ENCODE measurements at regions not wholly inside any gene's neighbourhood (a gene's known extent, or its start where the extent isn't known, plus 50 kb on each side); places are given as distances from the start of the nearest gene placed in this dataset.

GRCh38 chr21:27070861-27071670 lies 104.2 kb upstream of the ADAMTS5 start:
- Mint-ChIP-seq H3K27ac (no peak overlapping the region), H3K4me3 (no peak overlapping the region), H3K27me3 (no peaks in the 10 kb centered on the region), H3K9me3 (peaks cover 5% of the 10 kb centered on the region), H3K4me1 (no peaks in the 10 kb centered on the region), H3K36me3 (ENCODE audit: low read depth) (no peaks in the 10 kb centered on the region)
- ChIA-PET POLR2A (no interaction called here), CTCF (no interaction called here)
- intact Hi-C loops (cut with micrococcal nuclease) = no loop called here
- TF ChIP-seq, protein P1, sequence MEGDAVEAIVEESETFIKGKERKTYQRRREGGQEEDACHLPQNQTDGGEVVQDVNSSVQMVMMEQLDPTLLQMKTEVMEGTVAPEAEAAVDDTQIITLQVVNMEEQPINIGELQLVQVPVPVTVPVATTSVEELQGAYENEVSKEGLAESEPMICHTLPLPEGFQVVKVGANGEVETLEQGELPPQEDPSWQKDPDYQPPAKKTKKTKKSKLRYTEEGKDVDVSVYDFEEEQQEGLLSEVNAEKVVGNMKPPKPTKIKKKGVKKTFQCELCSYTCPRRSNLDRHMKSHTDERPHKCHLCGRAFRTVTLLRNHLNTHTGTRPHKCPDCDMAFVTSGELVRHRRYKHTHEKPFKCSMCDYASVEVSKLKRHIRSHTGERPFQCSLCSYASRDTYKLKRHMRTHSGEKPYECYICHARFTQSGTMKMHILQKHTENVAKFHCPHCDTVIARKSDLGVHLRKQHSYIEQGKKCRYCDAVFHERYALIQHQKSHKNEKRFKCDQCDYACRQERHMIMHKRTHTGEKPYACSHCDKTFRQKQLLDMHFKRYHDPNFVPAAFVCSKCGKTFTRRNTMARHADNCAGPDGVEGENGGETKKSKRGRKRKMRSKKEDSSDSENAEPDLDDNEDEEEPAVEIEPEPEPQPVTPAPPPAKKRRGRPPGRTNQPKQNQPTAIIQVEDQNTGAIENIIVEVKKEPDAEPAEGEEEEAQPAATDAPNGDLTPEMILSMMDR (IDR thresholded peaks at IDR 0.05) = no peak
- ATAC-seq (ENCODE audit: low read depth) (no peak), DNase-seq (no peak)

DNA sequence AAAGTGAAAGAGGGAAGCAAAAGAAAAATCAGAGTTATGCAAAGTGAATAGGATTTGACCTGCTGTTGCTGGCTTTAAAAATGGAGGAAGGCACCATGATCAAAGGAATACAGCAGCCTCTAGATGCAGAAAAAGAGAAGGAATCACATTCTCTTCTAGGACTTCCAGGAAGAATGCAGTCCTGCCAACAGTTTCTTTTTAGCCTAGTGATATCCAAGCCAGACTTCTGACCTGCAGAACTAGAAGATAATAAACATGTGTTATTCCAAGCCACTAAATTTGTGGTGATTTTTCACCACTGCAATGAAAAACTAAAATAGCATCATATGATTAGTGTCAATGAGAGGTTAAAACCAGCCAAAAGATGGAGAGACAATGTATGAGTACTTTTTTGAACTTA lies 101.9 kb upstream of the ADAMTS5 start:
- intact Hi-C loops (cut with micrococcal nuclease) = no loop called here
- ChIA-PET CTCF (interaction anchor here (0.9 kb wide), 1 partner anchor 8 kb away, joined by 3 read pairs; no protein-coding TSS in a partner anchor), POLR2A (no interaction called here)
- no peaks in the 10 kb centered on the region for H3K4me1 Mint-ChIP-seq
- TF ChIP-seq, protein P1 (IDR thresholded peaks at IDR 0.05) = no peak
- H3K4me3 Mint-ChIP-seq = no peak overlapping the region
- H3K27me3 Mint-ChIP-seq = no peaks in the 10 kb centered on the region
- no peaks in the 10 kb centered on the region for H3K36me3 Mint-ChIP-seq (ENCODE audit: low read depth)
- no peak for ATAC-seq (ENCODE audit: low read depth)
- DNase-seq = no peak
- no peak overlapping the region for H3K27ac Mint-ChIP-seq
- peaks cover 12% of the 10 kb centered on the region for H3K9me3 Mint-ChIP-seq

GRCh38 chr21:27067226-27067625 lies 100.3 kb upstream of the ADAMTS5 start:
- no peak for ATAC-seq (ENCODE audit: low read depth)
- peaks cover 23% of the 10 kb centered on the region for H3K9me3 Mint-ChIP-seq
- CTCF ChIA-PET = no interaction called here
- H3K27ac Mint-ChIP-seq = no peak overlapping the region
- no peaks in the 10 kb centered on the region for H3K36me3 Mint-ChIP-seq (ENCODE audit: low read depth)
- intact Hi-C loops (cut with micrococcal nuclease) = no loop called here
- no peak for DNase-seq
- H3K4me3 Mint-ChIP-seq = no peak overlapping the region
- POLR2A ChIA-PET = no interaction called here
- TF ChIP-seq, protein P1 (IDR thresholded peaks at IDR 0.05) = no peak
- H3K4me1 Mint-ChIP-seq = no peaks in the 10 kb centered on the region
- no peaks in the 10 kb centered on the region for H3K27me3 Mint-ChIP-seq

DNA sequence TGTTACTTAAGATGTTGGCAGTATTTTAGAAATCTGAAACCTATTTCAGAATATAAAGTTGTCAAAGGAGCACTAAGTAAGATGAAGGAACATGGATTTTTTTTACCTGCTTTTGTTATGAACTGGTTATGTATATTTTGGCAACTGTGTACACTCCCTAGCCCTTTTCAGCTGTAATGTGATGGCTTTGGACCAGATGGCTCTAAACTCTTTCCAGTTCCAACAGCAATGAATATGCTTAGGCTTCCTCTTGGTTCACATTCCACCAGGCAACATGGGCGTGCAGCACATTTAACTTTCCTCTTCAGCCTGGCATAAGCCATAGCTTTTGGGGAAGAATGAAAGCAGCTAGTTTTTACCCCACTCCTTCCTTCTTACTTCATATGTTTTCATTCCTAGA lies 95.6 kb upstream of the ADAMTS5 start:
- ATAC-seq (ENCODE audit: low read depth) = no peak
- H3K9me3 Mint-ChIP-seq = peaks cover 29% of the 10 kb centered on the region
- intact Hi-C loops (cut with micrococcal nuclease) = no loop called here
- H3K36me3 Mint-ChIP-seq (ENCODE audit: low read depth) = no peaks in the 10 kb centered on the region
- TF ChIP-seq, protein P1 (IDR thresholded peaks at IDR 0.05) = no peak
- H3K27ac Mint-ChIP-seq = no peak overlapping the region
- no peaks in the 10 kb centered on the region for H3K4me1 Mint-ChIP-seq
- ChIA-PET CTCF (no interaction called here), POLR2A (no interaction called here)
- no peaks in the 10 kb centered on the region for H3K27me3 Mint-ChIP-seq
- no peak overlapping the region for H3K4me3 Mint-ChIP-seq
- DNase-seq = no peak

GRCh38 chr21:27061770-27062169 lies 94.9 kb upstream of the ADAMTS5 start:
- intact Hi-C loops (cut with micrococcal nuclease) = no loop called here
- no peak for ATAC-seq (ENCODE audit: low read depth)
- peaks cover 29% of the 10 kb centered on the region for H3K9me3 Mint-ChIP-seq

More at GRCh38 chr21:27061770-27062169, 94.9 kb upstream of the ADAMTS5 start:
- Mint-ChIP-seq H3K36me3 (ENCODE audit: low read depth) (no peaks in the 10 kb centered on the region), H3K27ac (no peak overlapping the region), H3K4me1 (no peaks in the 10 kb centered on the region), H3K4me3 (no peak overlapping the region), H3K27me3 (no peaks in the 10 kb centered on the region)
- no peak for DNase-seq
- TF ChIP-seq, protein P1 (IDR thresholded peaks at IDR 0.05) = no peak
- CTCF ChIA-PET = no interaction called here
- POLR2A ChIA-PET = no interaction called here

Measured in activated B cell treated with CpG ODN at 0.5 μM for 24 hours (primary cell).